IPS-18c (cell line): ENCODE measurements at regions not wholly inside any gene's neighbourhood (a gene's known extent, or its start where the extent isn't known, plus 50 kb on each side); places are given as distances from the start of the nearest gene placed in this dataset.

Experiments
- H3K4me3 ChIP-seq: 2 replicates; pipeline ENCODE4 v1.7.0; 2013; ENCODE audit warnings: low read depth, mild to moderate bottlenecking, low read length, moderate library complexity; ENCODE audit not compliant: insufficient read depth
- H3K9me3 ChIP-seq: one replicate; pipeline ENCODE4 v1.6.1; 2013; ENCODE audit warnings: mild to moderate bottlenecking, low read length, moderate library complexity; ENCODE audit not compliant: control insufficient read depth, insufficient read depth

- Histone ChIP-seq H3K9me3 (peaks cover 5% of the 10 kb centered on the region), H3K4me3 (no peak overlapping the region)
These were observed 55.1 kb downstream of the PJA1 start for GRCh38 chrX:69110116-69110530.

- Histone ChIP-seq H3K9me3 (peaks cover 4% of the 10 kb centered on the region), H3K4me3 (no peak overlapping the region)
These were observed 55.5 kb downstream of the PJA1 start for GRCh38 chrX:69109706-69110105.

GRCh38 chrX:69109036-69109663, 56.1 kb downstream of the PJA1 start:
- H3K4me3 ChIP-seq, result no peak overlapping the region

GRCh38 chrX:69107747-69108401, 57.4 kb downstream of the PJA1 start:
- Histone ChIP-seq H3K4me3 (no peak overlapping the region), H3K9me3 (peaks cover 2% of the 10 kb centered on the region)

More at GRCh38 chrX:69109036-69109663, 56.1 kb downstream of the PJA1 start:
- no peaks in the 10 kb centered on the region for H3K9me3 ChIP-seq

GRCh38 chrX:69107231-69107739, 58.0 kb downstream of the PJA1 start:
- Histone ChIP-seq H3K9me3 (peaks cover 2% of the 10 kb centered on the region), H3K4me3 (no peak overlapping the region)

GRCh38 chrX:69104756-69105434, 60.4 kb downstream of the PJA1 start:
- H3K4me3 ChIP-seq, result no peak overlapping the region
- peaks cover 5% of the 10 kb centered on the region for H3K9me3 ChIP-seq

GRCh38 chrX:69103539-69103938, 61.7 kb downstream of the PJA1 start:
- no peak overlapping the region for H3K4me3 ChIP-seq
- peaks cover 5% of the 10 kb centered on the region for H3K9me3 ChIP-seq

GRCh38 chrX:69102612-69103194, 62.5 kb downstream of the PJA1 start:
- no peak overlapping the region; the same call in 1 of the 2 replicates for H3K4me3 ChIP-seq

GRCh38 chrX:69101683-69102251, 63.5 kb downstream of the PJA1 start:
- Histone ChIP-seq H3K4me3 (no peak overlapping the region), H3K9me3 (peaks cover 5% of the 10 kb centered on the region)

More at GRCh38 chrX:69102612-69103194, 62.5 kb downstream of the PJA1 start:
- peaks cover 5% of the 10 kb centered on the region for H3K9me3 ChIP-seq

GRCh38 chrX:69100478-69100877, 64.8 kb downstream of the PJA1 start:
- Histone ChIP-seq H3K4me3 (no peak overlapping the region), H3K9me3 (peaks cover 5% of the 10 kb centered on the region)

- Histone ChIP-seq H3K4me3 (no peak overlapping the region), H3K9me3 (peaks cover 8% of the 10 kb centered on the region)
These were observed 67.6 kb downstream of the PJA1 start for GRCh38 chrX:69097451-69098236.

GRCh38 chrX:69096963-69097362, 68.3 kb downstream of the PJA1 start:
- H3K4me3 ChIP-seq, result no peak overlapping the region
- H3K9me3 ChIP-seq, result peaks cover 8% of the 10 kb centered on the region

- Histone ChIP-seq H3K9me3 (peaks cover 5% of the 10 kb centered on the region), H3K4me3 (no peak overlapping the region)
These were observed 70.1 kb downstream of the PJA1 start for GRCh38 chrX:69094977-69095669.

- no peak overlapping the region for H3K4me3 ChIP-seq
These were observed 71.0 kb downstream of the PJA1 start for GRCh38 chrX:69093960-69094871.

GRCh38 chrX:69090022-69090421, 75.2 kb downstream of the PJA1 start:
- Histone ChIP-seq H3K9me3 (peaks cover 12% of the 10 kb centered on the region), H3K4me3 (no peak overlapping the region; the same call in 1 of the 2 replicates)

More at GRCh38 chrX:69093960-69094871, 71.0 kb downstream of the PJA1 start:
- H3K9me3 ChIP-seq, result peaks cover 5% of the 10 kb centered on the region
